Spleen (tissue), 7 donors: ENCODE measurements at regions not wholly inside any gene's neighbourhood (a gene's known extent, or its start where the extent isn't known, plus 50 kb on each side); places are given as distances from the start of the nearest gene placed in this dataset.

Source experiments
- POLR2A ChIP-seq, 3 donors: fragments of 450-650 bp; IDR thresholded peaks; one replicate each; pipeline ENCODE4 v1.5.1; 2017; ENCODE audit warnings: antibody characterized with exemption in 3 of 3, mild to moderate bottlenecking in 1 of 3
- POLR2AphosphoS5 ChIP-seq, 3 donors: sonication (generic); formaldehyde crosslinking; IDR thresholded peaks; one replicate each; pipeline ENCODE4 v1.5.1; 2017; ENCODE audit warnings: antibody characterized with exemption in 3 of 3
- TF ChIP-seq, protein P1 (sequence below), 11 experiments: fragments of 200-600 bp in 7 of 11; fragments of 450-650 bp in 4 of 11; sonication (generic) in 4 of 11; IDR thresholded peaks in 8 of 11; conservative IDR thresholded peaks in 3 of 11; 1 replicate in 7 of 11; 2 replicates in 4 of 11; pipeline versions ENCODE4 v1.4.0 to v1.8.0; 2016 to 2021; ENCODE audit warnings: antibody characterized with exemption in 11 of 11, inconsistent platforms in 4 of 11, mild to moderate bottlenecking in 1 of 11
- donor health status: DM: no; HTN: no; CAD: no; lungs with moderate emphysema.
- donor health status: DM: no; HTN: no; CAD: no.
- donor health status: DM: no; HTN: no; CAD: no.

DNA sequence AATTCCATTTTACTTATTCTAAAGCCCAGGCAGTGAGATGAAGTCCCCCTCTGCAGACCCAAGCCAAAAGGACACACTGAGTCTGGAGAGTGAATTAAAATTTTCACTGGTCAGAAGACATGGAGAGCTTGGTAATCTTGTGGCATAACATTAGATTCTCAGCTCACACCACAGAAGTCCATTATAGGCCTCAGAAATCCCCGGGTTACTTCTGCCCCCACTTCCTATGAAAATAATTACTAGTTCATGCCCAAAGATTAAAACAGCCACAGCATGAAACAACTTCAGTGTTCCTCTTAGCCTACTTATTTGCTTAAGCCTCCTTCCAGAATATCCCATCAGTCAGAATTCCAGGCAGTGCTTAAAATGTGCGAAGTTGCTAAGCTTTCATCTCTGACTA is 123.3 kb downstream of the ZC3H11B start:
- TF ChIP-seq, protein P1, sequence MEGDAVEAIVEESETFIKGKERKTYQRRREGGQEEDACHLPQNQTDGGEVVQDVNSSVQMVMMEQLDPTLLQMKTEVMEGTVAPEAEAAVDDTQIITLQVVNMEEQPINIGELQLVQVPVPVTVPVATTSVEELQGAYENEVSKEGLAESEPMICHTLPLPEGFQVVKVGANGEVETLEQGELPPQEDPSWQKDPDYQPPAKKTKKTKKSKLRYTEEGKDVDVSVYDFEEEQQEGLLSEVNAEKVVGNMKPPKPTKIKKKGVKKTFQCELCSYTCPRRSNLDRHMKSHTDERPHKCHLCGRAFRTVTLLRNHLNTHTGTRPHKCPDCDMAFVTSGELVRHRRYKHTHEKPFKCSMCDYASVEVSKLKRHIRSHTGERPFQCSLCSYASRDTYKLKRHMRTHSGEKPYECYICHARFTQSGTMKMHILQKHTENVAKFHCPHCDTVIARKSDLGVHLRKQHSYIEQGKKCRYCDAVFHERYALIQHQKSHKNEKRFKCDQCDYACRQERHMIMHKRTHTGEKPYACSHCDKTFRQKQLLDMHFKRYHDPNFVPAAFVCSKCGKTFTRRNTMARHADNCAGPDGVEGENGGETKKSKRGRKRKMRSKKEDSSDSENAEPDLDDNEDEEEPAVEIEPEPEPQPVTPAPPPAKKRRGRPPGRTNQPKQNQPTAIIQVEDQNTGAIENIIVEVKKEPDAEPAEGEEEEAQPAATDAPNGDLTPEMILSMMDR (IDR thresholded peaks at IDR 0.05 in 8 of 11, conservative IDR thresholded peaks at IDR 0.05 in 3 of 11) = no peak
- TF ChIP-seq POLR2AphosphoS5 (IDR thresholded peaks at IDR 0.05) = no peak
- TF ChIP-seq POLR2A (IDR thresholded peaks at IDR 0.05) = no peak
